Right kidney (tissue), 1 donor: ENCODE measurements at regions not wholly inside any gene's neighbourhood (a gene's known extent, or its start where the extent isn't known, plus 50 kb on each side); places are given as distances from the start of the nearest gene placed in this dataset.

Experiments
- DNase-seq: peaks from one replicate; pipeline ENCODE4 v3.0.0-alpha.2; 2016

- DNase-seq = peak; percentile 5
Observed at GRCh38 chr12:100741084-100741711, 53.4 kb upstream of the ANO4 start.

GRCh38 chr12:100743060-100743459, 51.5 kb upstream of the ANO4 start:
- no peak for DNase-seq
